Mesodermal cell (in vitro differentiated cells): ENCODE measurements at regions not wholly inside any gene's neighbourhood (a gene's known extent, or its start where the extent isn't known, plus 50 kb on each side); places are given as distances from the start of the nearest gene placed in this dataset.

Experiments
- H3K27ac ChIP-seq: 2 replicates; pipeline ENCODE4 v1.7.0; 2013; ENCODE audit warnings: mild to moderate bottlenecking, low read depth, low read length, moderate library complexity; ENCODE audit not compliant: severe bottlenecking
- H3K36me3 ChIP-seq: 2 replicates; pipeline ENCODE4 v1.7.1; 2013; ENCODE audit warnings: mild to moderate bottlenecking, low read length, moderate library complexity; ENCODE audit not compliant: control insufficient read depth, insufficient read depth
- H3K4me1 ChIP-seq: one replicate; pipeline ENCODE4 v1.7.1; 2013; ENCODE audit warnings: mild to moderate bottlenecking, low read length; ENCODE audit not compliant: insufficient read depth, control insufficient read depth, poor library complexity, severe bottlenecking
- H3K4me3 ChIP-seq: 2 replicates; pipeline ENCODE4 v1.7.0; 2013; ENCODE audit warnings: low read length, control low read depth, mild to moderate bottlenecking; ENCODE audit not compliant: insufficient read depth, poor library complexity, severe bottlenecking; ENCODE audit errors: extremely low read depth
- H3K9me3 ChIP-seq: 2 replicates; pipeline ENCODE4 v1.7.1; 2013; ENCODE audit warnings: mild to moderate bottlenecking, low read length, moderate library complexity; ENCODE audit not compliant: control insufficient read depth
- WGBS, 2 experiments: methylation state at CpG; one replicate each; pipeline ENCODE4 v1.1.5; 2013; ENCODE audit warnings: missing lambda C conversion rate in 2 of 2; ENCODE audit not compliant: insufficient coverage in 2 of 2; 5-methylcytosine and 5-hydroxymethylcytosine counted together

- H3K9me3 ChIP-seq = no peaks in the 10 kb centered on the region
- H3K4me3 ChIP-seq = no peak overlapping the region
- H3K27ac ChIP-seq = no peak overlapping the region
- no peaks in the 10 kb centered on the region for H3K4me1 ChIP-seq
- H3K36me3 ChIP-seq = no peaks in the 10 kb centered on the region
- 82 to 91% methylated on average over 2 to 4 of the region's 4 CpGs for WGBS, 2 experiments
Observed at GRCh38 chr15:26160343-26160742, 297.2 kb upstream of the ATP10A start.

- no peak overlapping the region for H3K4me3 ChIP-seq
- H3K4me1 ChIP-seq = no peaks in the 10 kb centered on the region
- 100% methylated on average over 1 of the region's 2 CpGs; no CpG with 5 or more reads in 1 of the 2 experiments for WGBS, 2 experiments
- no peaks in the 10 kb centered on the region for H3K36me3 ChIP-seq
- no peak overlapping the region for H3K27ac ChIP-seq
- H3K9me3 ChIP-seq = no peaks in the 10 kb centered on the region
Observed at GRCh38 chr15:26158176-26158575, 295.0 kb upstream of the ATP10A start.

GRCh38 chr15:26157081-26157480, 294.0 kb upstream of the ATP10A start:
- 84 to 90% methylated on average over 6 to 7 of the region's 7 CpGs for WGBS, 2 experiments
- Histone ChIP-seq H3K4me1 (no peaks in the 10 kb centered on the region), H3K27ac (no peak overlapping the region), H3K36me3 (no peaks in the 10 kb centered on the region), H3K9me3 (no peaks in the 10 kb centered on the region), H3K4me3 (no peak overlapping the region)

- Histone ChIP-seq H3K4me1 (no peaks in the 10 kb centered on the region), H3K27ac (no peak overlapping the region), H3K4me3 (no peak overlapping the region), H3K36me3 (no peaks in the 10 kb centered on the region), H3K9me3 (no peaks in the 10 kb centered on the region)
- WGBS, 2 experiments = 77 to 87% methylated on average over 3 to 4 of the region's 4 CpGs
Observed at GRCh38 chr15:26156051-26156450, 292.9 kb upstream of the ATP10A start.

- no peaks in the 10 kb centered on the region for H3K4me1 ChIP-seq
- no peaks in the 10 kb centered on the region for H3K9me3 ChIP-seq
- no peaks in the 10 kb centered on the region for H3K36me3 ChIP-seq
- H3K27ac ChIP-seq = no peak overlapping the region
- H3K4me3 ChIP-seq = no peak overlapping the region
- WGBS, 2 experiments = 88 to 91% methylated on average over 12 to 13 of the region's 13 CpGs
Observed at GRCh38 chr15:26148156-26148860, 285.2 kb upstream of the ATP10A start.

- H3K4me3 ChIP-seq = no peak overlapping the region
- H3K4me1 ChIP-seq = no peaks in the 10 kb centered on the region
- WGBS, 2 experiments = 60 to 80% methylated on average over 1 of the region's 4 CpGs
- no peaks in the 10 kb centered on the region for H3K36me3 ChIP-seq
- H3K27ac ChIP-seq = no peak overlapping the region
- H3K9me3 ChIP-seq = no peaks in the 10 kb centered on the region
Observed at GRCh38 chr15:26146202-26146601, 283.1 kb upstream of the ATP10A start.

- WGBS, 2 experiments = 94 to 100% methylated on average over 1 to 2 of the region's 2 CpGs
- Histone ChIP-seq H3K9me3 (no peaks in the 10 kb centered on the region), H3K36me3 (no peaks in the 10 kb centered on the region), H3K27ac (no peak overlapping the region), H3K4me1 (no peaks in the 10 kb centered on the region), H3K4me3 (no peak overlapping the region)
Observed at GRCh38 chr15:26145796-26146195, 282.7 kb upstream of the ATP10A start.

GRCh38 chr15:26144836-26145235, 281.7 kb upstream of the ATP10A start:
- WGBS, 2 experiments = 83 to 94% methylated on average over 3 to 4 of the region's 4 CpGs
- Histone ChIP-seq H3K36me3 (no peaks in the 10 kb centered on the region), H3K9me3 (no peaks in the 10 kb centered on the region), H3K27ac (no peak overlapping the region), H3K4me1 (no peaks in the 10 kb centered on the region), H3K4me3 (no peak overlapping the region)

GRCh38 chr15:26143221-26143620, 280.1 kb upstream of the ATP10A start:
- Histone ChIP-seq H3K4me3 (no peak overlapping the region), H3K36me3 (no peaks in the 10 kb centered on the region), H3K9me3 (no peaks in the 10 kb centered on the region), H3K27ac (no peak overlapping the region), H3K4me1 (no peaks in the 10 kb centered on the region)
- no CpG with 5 or more reads among the region's 1 CpG for WGBS, 2 experiments

- Histone ChIP-seq H3K27ac (no peak overlapping the region), H3K9me3 (no peaks in the 10 kb centered on the region), H3K36me3 (no peaks in the 10 kb centered on the region), H3K4me3 (no peak overlapping the region), H3K4me1 (peaks cover 8% of the 10 kb centered on the region)
- 67 to 70% methylated on average over 5 to 6 of the region's 11 CpGs for WGBS, 2 experiments
Observed at GRCh38 chr15:26134812-26135211, 271.7 kb upstream of the ATP10A start.

GRCh38 chr15:26134152-26134551, 271.0 kb upstream of the ATP10A start:
- H3K4me3 ChIP-seq = no peak overlapping the region
- H3K4me1 ChIP-seq = peaks cover 8% of the 10 kb centered on the region
- 70 to 75% methylated on average over 3 to 4 of the region's 5 CpGs for WGBS, 2 experiments
- no peak overlapping the region for H3K27ac ChIP-seq
- no peaks in the 10 kb centered on the region for H3K9me3 ChIP-seq
- no peaks in the 10 kb centered on the region for H3K36me3 ChIP-seq
